Tongue (tissue), 1 donor: ENCODE measurements at regions not wholly inside any gene's neighbourhood (a gene's known extent, or its start where the extent isn't known, plus 50 kb on each side); places are given as distances from the start of the nearest gene placed in this dataset.

Experiments used
- DNase-seq: peaks from one replicate; pipeline ENCODE4 v3.0.0-alpha.2; 2015

GRCh38 chr4:111676533-111676932, 468.7 kb upstream of the FAM241A start:
- no peak for DNase-seq

- peak; percentile 12 for DNase-seq
Observed at GRCh38 chr4:111678479-111678878, 466.8 kb upstream of the FAM241A start.

GRCh38 chr4:111678908-111679307, 466.3 kb upstream of the FAM241A start:
- no peak for DNase-seq

- DNase-seq: no peak
Observed at GRCh38 chr4:111681270-111681669, 464.0 kb upstream of the FAM241A start.

- DNase-seq: no peak
Observed at GRCh38 chr4:111681751-111682150, 463.5 kb upstream of the FAM241A start.

GRCh38 chr4:111685205-111685604, 460.0 kb upstream of the FAM241A start:
- no peak for DNase-seq

- no peak for DNase-seq
Observed at GRCh38 chr4:111689214-111689613, 456.0 kb upstream of the FAM241A start.

GRCh38 chr4:111689731-111690130, 455.5 kb upstream of the FAM241A start:
- no peak for DNase-seq

GRCh38 chr4:111693758-111694157, 451.5 kb upstream of the FAM241A start:
- no peak for DNase-seq

GRCh38 chr4:111695677-111696076, 449.6 kb upstream of the FAM241A start:
- no peak for DNase-seq

GRCh38 chr4:111696505-111696904, 448.7 kb upstream of the FAM241A start:
- no peak for DNase-seq

- no peak for DNase-seq
Observed at GRCh38 chr4:111697176-111697942, 447.9 kb upstream of the FAM241A start.

- no peak for DNase-seq
Observed at GRCh38 chr4:111698361-111698760, 446.9 kb upstream of the FAM241A start.

GRCh38 chr4:111699165-111699564, 446.1 kb upstream of the FAM241A start:
- DNase-seq: no peak

- no peak for DNase-seq
Observed at GRCh38 chr4:111701102-111701501, 444.2 kb upstream of the FAM241A start.

GRCh38 chr4:111707491-111707890, 437.8 kb upstream of the FAM241A start:
- no peak for DNase-seq

GRCh38 chr4:111712093-111712677, 433.1 kb upstream of the FAM241A start:
- DNase-seq: no peak

- no peak for DNase-seq
Observed at GRCh38 chr4:111713276-111713675, 432.0 kb upstream of the FAM241A start.

GRCh38 chr4:111717921-111718320, 427.3 kb upstream of the FAM241A start:
- DNase-seq: peak; percentile 39

- DNase-seq: peak; percentile 46
Observed at GRCh38 chr4:111718763-111719559, 426.3 kb upstream of the FAM241A start.

GRCh38 chr4:111720866-111721265, 424.4 kb upstream of the FAM241A start:
- no peak for DNase-seq

GRCh38 chr4:111722213-111722720, 423.0 kb upstream of the FAM241A start:
- DNase-seq: no peak

GRCh38 chr4:111736516-111736915, 408.7 kb upstream of the FAM241A start:
- no peak for DNase-seq
